GM12891 (cell line): ENCODE measurements at regions not wholly inside any gene's neighbourhood (a gene's known extent, or its start where the extent isn't known, plus 50 kb on each side); places are given as distances from the start of the nearest gene placed in this dataset.

Experiments
- DNase-seq: peaks from one replicate; pipeline ENCODE4 v3.0.0; 2011; ENCODE audit warnings: low spot score; ENCODE audit not compliant: insufficient read length
- FAIRE-seq: peaks from 2 replicates; lab custom pipeline; 2011; peaks lifted over from hg19 to GRCh38; lab: Jason Lieb, UNC
- PAX5 ChIP-seq: IDR thresholded peaks from 2 replicates; pipeline ENCODE4 v1.6.1; 2011; ENCODE audit warnings: low read length, moderate library complexity, mild to moderate bottlenecking; ENCODE audit not compliant: insufficient read depth, severe bottlenecking
- POLR2A ChIP-seq: IDR thresholded peaks from 2 replicates; pipeline ENCODE4 v1.6.1; 2011; ENCODE audit warnings: low read depth, low read length, control low read depth
- POLR2AphosphoS5 ChIP-seq: IDR thresholded peaks from 2 replicates; pipeline ENCODE4 v1.6.1; 2011; ENCODE audit warnings: low read depth, low read length, control low read depth
- POU2F2 ChIP-seq: IDR thresholded peaks from 2 replicates; pipeline ENCODE4 v1.6.1; 2011; ENCODE audit warnings: low read depth, mild to moderate bottlenecking, control low read depth, low read length, moderate library complexity
- SPI1 ChIP-seq: IDR thresholded peaks from 2 replicates; pipeline ENCODE4 v1.6.1; 2011; ENCODE audit warnings: low read depth, low read length, control low read depth
- TAF1 ChIP-seq: IDR thresholded peaks from 2 replicates; pipeline ENCODE4 v1.6.1; 2011; ENCODE audit warnings: low read depth, low read length, control low read depth

GRCh38 chr4:156497486-156497885 lies 474.1 kb downstream of the PDGFC start:
- no peak for TF ChIP-seq POLR2AphosphoS5
- no peak for TF ChIP-seq POLR2A
- TF ChIP-seq PAX5: no peak
- no peak for TF ChIP-seq SPI1
- TF ChIP-seq POU2F2: no peak
- TF ChIP-seq TAF1: no peak
- no peak for FAIRE-seq
- no peak for DNase-seq

- no peak for FAIRE-seq
- DNase-seq: no peak
- no peak for TF ChIP-seq TAF1
- no peak for TF ChIP-seq POLR2AphosphoS5
- no peak for TF ChIP-seq PAX5
Measured at GRCh38 chr4:156496797-156497196, 474.8 kb downstream of the PDGFC start.

DNA sequence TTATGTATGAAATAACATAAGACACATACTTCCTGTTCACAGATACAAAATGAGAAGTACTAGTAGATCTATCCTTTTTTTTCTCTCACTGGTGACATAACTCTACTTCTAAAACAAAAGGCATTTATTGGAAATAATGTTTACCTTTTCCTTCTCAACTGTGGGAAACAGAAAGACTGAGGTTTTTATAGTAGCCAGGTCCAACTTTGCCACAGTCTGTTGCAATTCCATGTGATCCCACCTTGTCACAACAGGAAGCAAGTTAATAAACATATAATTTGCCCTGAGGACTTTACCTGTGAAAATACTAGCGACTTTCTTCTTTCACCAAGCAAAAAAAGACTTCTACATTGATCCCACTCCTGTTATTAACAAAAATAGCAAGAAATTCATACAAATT lies 475.8 kb downstream of the PDGFC start:
- DNase-seq (no peak), FAIRE-seq (no peak)
- no peak for TF ChIP-seq PAX5
- no peak for TF ChIP-seq POLR2AphosphoS5
- no peak for TF ChIP-seq POLR2A
- no peak for TF ChIP-seq SPI1
- TF ChIP-seq POU2F2: no peak
- TF ChIP-seq TAF1: no peak

DNA sequence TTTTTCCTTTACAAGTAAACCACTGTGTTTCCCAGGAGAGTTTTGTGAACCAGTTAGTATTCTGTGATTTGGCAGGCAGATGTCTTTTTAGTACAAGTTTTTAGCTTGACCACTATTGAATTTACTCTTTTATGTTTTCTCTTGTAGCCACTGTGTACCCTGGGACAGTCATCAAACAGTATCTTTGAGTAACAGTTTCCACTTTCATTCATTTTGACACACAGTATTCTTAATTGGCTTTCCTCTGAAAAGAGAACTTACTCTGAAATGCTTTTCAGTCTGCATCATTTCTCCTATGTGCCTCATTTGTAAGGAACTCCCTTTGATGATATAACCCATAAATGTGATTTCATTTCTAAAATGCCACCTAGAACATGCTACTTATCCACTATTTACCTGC lies 476.5 kb downstream of the PDGFC start:
- TF ChIP-seq TAF1 (no peak), POU2F2 (no peak), PAX5 (no peak), POLR2A (no peak), SPI1 (no peak), POLR2AphosphoS5 (no peak)
- DNase-seq: no peak
- no peak for FAIRE-seq

DNA sequence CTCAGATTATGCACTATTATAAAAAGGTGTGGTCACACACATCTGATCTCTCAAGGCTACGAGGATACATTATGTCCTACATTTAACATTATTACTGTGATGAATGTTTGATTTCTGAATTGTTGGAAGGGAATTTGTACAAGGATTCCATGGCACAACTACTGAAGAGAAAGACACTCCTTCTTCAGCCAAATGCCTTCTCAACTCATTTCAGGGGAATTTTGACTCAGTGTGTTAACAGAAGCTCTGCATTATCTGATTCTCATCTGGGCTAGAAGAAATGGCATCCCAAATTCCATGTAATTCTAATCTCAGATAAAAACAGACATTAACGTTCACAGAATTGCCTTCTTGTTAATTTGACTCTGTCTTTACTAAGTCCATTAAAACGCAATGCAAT lies 477.7 kb downstream of the PDGFC start:
- no peak for FAIRE-seq
- no peak for DNase-seq
- no peak for TF ChIP-seq PAX5
- TF ChIP-seq POU2F2: no peak
- no peak for TF ChIP-seq POLR2AphosphoS5
- TF ChIP-seq SPI1: no peak
- no peak for TF ChIP-seq TAF1
- TF ChIP-seq POLR2A: no peak

DNA sequence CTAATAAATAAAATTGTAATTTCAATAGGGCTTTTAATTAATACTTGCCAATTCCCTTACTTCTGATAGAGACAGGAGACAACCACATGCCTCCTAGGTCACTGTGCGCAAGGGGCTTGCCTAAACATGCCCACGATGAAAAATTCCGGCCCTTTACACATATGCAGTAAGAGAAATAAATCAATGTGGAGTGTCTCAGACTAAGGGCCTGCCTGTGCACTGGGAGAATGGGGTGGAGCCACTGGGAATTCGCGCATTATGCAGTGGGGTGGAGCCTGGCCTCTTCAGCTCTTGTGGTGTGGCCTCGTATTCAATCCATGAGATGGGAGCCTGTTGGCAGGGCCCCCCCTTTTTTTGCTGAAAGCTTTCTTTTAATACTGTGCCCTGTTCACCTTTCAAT lies 484.5 kb downstream of the PDGFC start:
- TF ChIP-seq SPI1 (no peak), POU2F2 (no peak), PAX5 (no peak), POLR2AphosphoS5 (no peak), TAF1 (no peak), POLR2A (no peak)
- no peak for FAIRE-seq
- DNase-seq: no peak

GRCh38 chr4:156481845-156482244 lies 489.8 kb downstream of the PDGFC start:
- FAIRE-seq: no peak
- DNase-seq: no peak
- TF ChIP-seq POLR2A: no peak

GRCh38 chr4:156477636-156478035 lies 494.0 kb downstream of the PDGFC start:
- TF ChIP-seq TAF1 (no peak), POU2F2 (no peak), POLR2A (no peak), POLR2AphosphoS5 (no peak)
- DNase-seq (no peak), FAIRE-seq (no peak)

GRCh38 chr4:156476359-156476758 lies 495.2 kb downstream of the PDGFC start:
- TF ChIP-seq POU2F2 (no peak), SPI1 (no peak), PAX5 (no peak), POLR2A (no peak), TAF1 (no peak), POLR2AphosphoS5 (no peak)
- FAIRE-seq: no peak
- no peak for DNase-seq

- TF ChIP-seq POLR2A (no peak), POLR2AphosphoS5 (no peak), PAX5 (no peak)
Measured at GRCh38 chr4:156475322-156475721, 496.3 kb downstream of the PDGFC start.

GRCh38 chr4:156473151-156473550 lies 498.4 kb downstream of the PDGFC start:
- no peak for TF ChIP-seq POU2F2
- FAIRE-seq: no peak
- DNase-seq: no peak

More at GRCh38 chr4:156475322-156475721, 496.3 kb downstream of the PDGFC start:
- no peak for DNase-seq
- FAIRE-seq: no peak
